HepG2 (cell line): ENCODE measurements at regions not wholly inside any gene's neighbourhood (a gene's known extent, or its start where the extent isn't known, plus 50 kb on each side); places are given as distances from the start of the nearest gene placed in this dataset.

ENCODE experiments used
- CHD4 ChIP-seq: fragments of 200-600 bp; sonication (generic); IDR thresholded peaks from 2 replicates; pipeline ENCODE4 v1.7.0; 2017; ENCODE audit warnings: mild to moderate bottlenecking, low read length, borderline replicate concordance
- KAT7 ChIP-seq: IDR thresholded peaks from 2 replicates; pipeline ENCODE4 v1.6.1; 2018; ENCODE audit warnings: borderline replicate concordance, missing compliant biosample characterization
- NCOR1 ChIP-seq: fragments of 200-600 bp; sonication (generic); IDR thresholded peaks from 2 replicates; pipeline ENCODE4 v1.7.0; 2017; ENCODE audit warnings: antibody characterized with exemption, low read length, borderline replicate concordance
- POLR2A ChIP-seq, 2 experiments: IDR thresholded peaks; 2 replicates each; pipeline ENCODE4 v1.6.1; 2011; ENCODE audit warnings: low read depth in 2 of 2, low read length in 2 of 2, mild to moderate bottlenecking in 1 of 2, moderate library complexity in 1 of 2; ENCODE audit not compliant: insufficient read depth in 1 of 2
- POLR2AphosphoS5 ChIP-seq: IDR thresholded peaks from 2 replicates; pipeline ENCODE4 v1.6.1; 2012; ENCODE audit warnings: low read depth, low read length
- RFX1 ChIP-seq: fragments of 450-650 bp; IDR thresholded peaks from 2 replicates; pipeline ENCODE4 v1.6.1; 2017
- SRF ChIP-seq: IDR thresholded peaks from 2 replicates; pipeline ENCODE4 v1.6.1; 2011; ENCODE audit warnings: mild to moderate bottlenecking, low read depth, low read length, moderate library complexity
- ZFY ChIP-seq: sonication (generic); formaldehyde crosslinking; IDR thresholded peaks from 2 replicates; pipeline ENCODE4 v1.4.0; 2020; ENCODE audit warnings: missing genetic modification reagents
- ZNF331 ChIP-seq: sonication (generic); formaldehyde crosslinking; IDR thresholded peaks from 2 replicates; pipeline ENCODE4 v1.4.0; 2020; ENCODE audit warnings: missing genetic modification reagents

- TF ChIP-seq ZFY (CRISPR knock-in tag): no peak
- TF ChIP-seq POLR2AphosphoS5: no peak
- no peak for TF ChIP-seq SRF
- TF ChIP-seq NCOR1: no peak
- TF ChIP-seq ZNF331: no peak
- TF ChIP-seq POLR2A (IDR thresholded peaks at IDR 0.05; ENCODE audit: insufficient read depth in 1 of 2, low read depth in 2 of 2, low read length in 2 of 2): no peak
- TF ChIP-seq RFX1: no peak
- no peak for TF ChIP-seq CHD4
- TF ChIP-seq KAT7 (CRISPR knock-in tag): no peak
Observed at GRCh38 chr6:110549277-110549676, 72.9 kb upstream of the SLC22A16 start.
